NCI-H2029 treated with DMSO at 0.1 percent for 48 hours (cell line): ENCODE measurements at regions not wholly inside any gene's neighbourhood (a gene's known extent, or its start where the extent isn't known, plus 50 kb on each side); places are given as distances from the start of the nearest gene placed in this dataset.
"Not testable (repeated sequence)": the region's sequence is repeated elsewhere in the genome, so short reads cannot be mapped to it uniquely, and the experiment has no call there.

Source experiments
- DNase-seq: peaks from one replicate; lab custom pipeline; 2025; lab: John Stamatoyannopoulos, UW

GRCh38 chr14:105900398-105901160, 374.2 kb downstream of the TMEM121 start:
- no peak for DNase-seq

GRCh38 chr14:105901226-105901625, 374.8 kb downstream of the TMEM121 start:
- DNase-seq = no peak

- no peak for DNase-seq
Measured at GRCh38 chr14:105902131-105902898, 375.9 kb downstream of the TMEM121 start.

- not testable (repeated sequence) for DNase-seq
Measured at GRCh38 chr14:105902899-105903165, 376.4 kb downstream of the TMEM121 start.

GRCh38 chr14:105903971-105904370, 377.6 kb downstream of the TMEM121 start:
- DNase-seq = no peak

- no peak for DNase-seq
Measured at GRCh38 chr14:105904379-105904778, 378.0 kb downstream of the TMEM121 start.

GRCh38 chr14:105905456-105905855, 379.1 kb downstream of the TMEM121 start:
- DNase-seq = no peak

- no peak for DNase-seq
Measured at GRCh38 chr14:105907276-105907675, 380.9 kb downstream of the TMEM121 start.

- no peak for DNase-seq
Measured at GRCh38 chr14:105908006-105908405, 381.6 kb downstream of the TMEM121 start.

- no peak for DNase-seq
Measured at GRCh38 chr14:105908481-105908911, 382.1 kb downstream of the TMEM121 start.

- DNase-seq = no peak
Measured at GRCh38 chr14:105909046-105909827, 382.9 kb downstream of the TMEM121 start.

- DNase-seq = not testable (repeated sequence)
Measured at GRCh38 chr14:105909828-105910120, 383.4 kb downstream of the TMEM121 start.

GRCh38 chr14:105910426-105910825, 384.0 kb downstream of the TMEM121 start:
- no peak for DNase-seq

GRCh38 chr14:105911006-105911847, 384.8 kb downstream of the TMEM121 start:
- no peak for DNase-seq

GRCh38 chr14:105911848-105912292, 385.5 kb downstream of the TMEM121 start:
- not testable (repeated sequence) for DNase-seq

GRCh38 chr14:105912641-105913180, 386.3 kb downstream of the TMEM121 start:
- DNase-seq = no peak

GRCh38 chr14:105913221-105913620, 386.8 kb downstream of the TMEM121 start:
- DNase-seq = no peak

- no peak for DNase-seq
Measured at GRCh38 chr14:105913861-105914260, 387.5 kb downstream of the TMEM121 start.

- not testable (repeated sequence) for DNase-seq
Measured at GRCh38 chr14:105914281-105914680, 387.9 kb downstream of the TMEM121 start.

- DNase-seq = no peak
Measured at GRCh38 chr14:105914738-105915385, 388.5 kb downstream of the TMEM121 start.

- not testable (repeated sequence) for DNase-seq
Measured at GRCh38 chr14:105915546-105915945, 389.2 kb downstream of the TMEM121 start.
